ENCODE measurements at regions not wholly inside any gene's neighbourhood (a gene's known extent, or its start where the extent isn't known, plus 50 kb on each side); places are given as distances from the start of the nearest gene placed in this dataset.
"Not testable (repeated sequence)": the region's sequence is repeated elsewhere in the genome, so short reads cannot be mapped to it uniquely, and the experiment has no call there.

GRCh38 chr7:1301054-1301881 lies 68.6 kb downstream of the UNCX start:
- H3K4me3 ChIP-seq (ENCODE audit: low read length), result no peak overlapping the region
- no peak for DNase-seq (ENCODE audit: low read depth)
- no peak for TF ChIP-seq CTCF (conservative IDR thresholded peaks at IDR 0.05; ENCODE audit: low read depth, low read length)

GRCh38 chr7:1301882-1302251 lies 69.2 kb downstream of the UNCX start:
- no peak for DNase-seq (ENCODE audit: low read depth)
- no peak overlapping the region for H3K4me3 ChIP-seq (ENCODE audit: low read length)
- no peak for TF ChIP-seq CTCF (conservative IDR thresholded peaks at IDR 0.05; ENCODE audit: low read depth, low read length)

GRCh38 chr7:1302936-1303335 lies 70.3 kb downstream of the UNCX start:
- DNase-seq (ENCODE audit: low read depth), result no peak
- no peak for TF ChIP-seq CTCF (conservative IDR thresholded peaks at IDR 0.05; ENCODE audit: low read depth, low read length)
- no peak overlapping the region for H3K4me3 ChIP-seq (ENCODE audit: low read length)

- not testable (repeated sequence) for H3K4me3 ChIP-seq (ENCODE audit: low read length); DNase-seq (ENCODE audit: low read depth)
These were observed 71.3 kb downstream of the UNCX start for GRCh38 chr7:1304011-1304410.

GRCh38 chr7:1305873-1306272 lies 73.2 kb downstream of the UNCX start:
- no peak for TF ChIP-seq CTCF (conservative IDR thresholded peaks at IDR 0.05; ENCODE audit: low read depth, low read length)
- no peak overlapping the region for H3K4me3 ChIP-seq (ENCODE audit: low read length)
- DNase-seq (ENCODE audit: low read depth), result no peak

GRCh38 chr7:1307828-1308227 lies 75.2 kb downstream of the UNCX start:
- no peak for DNase-seq (ENCODE audit: low read depth)
- TF ChIP-seq CTCF (conservative IDR thresholded peaks at IDR 0.05; ENCODE audit: low read depth, low read length), result no peak
- H3K4me3 ChIP-seq (ENCODE audit: low read length), result no peak overlapping the region

GRCh38 chr7:1309290-1309689 lies 76.6 kb downstream of the UNCX start:
- no peak for TF ChIP-seq CTCF (conservative IDR thresholded peaks at IDR 0.05; ENCODE audit: low read depth, low read length)
- no peak for DNase-seq (ENCODE audit: low read depth)
- H3K4me3 ChIP-seq (ENCODE audit: low read length), result no peak overlapping the region
